HG02763 (cell line): ENCODE measurements at regions not wholly inside any gene's neighbourhood (a gene's known extent, or its start where the extent isn't known, plus 50 kb on each side); places are given as distances from the start of the nearest gene placed in this dataset.
"Not testable (repeated sequence)": the region's sequence is repeated elsewhere in the genome, so short reads cannot be mapped to it uniquely, and the experiment has no call there.

Experiments
- ATAC-seq: cut with Tn5 transposase; IDR thresholded peaks from one replicate; pipeline ENCODE4 v1.9.1; 2021; ENCODE audit warnings: mild to moderate bottlenecking, moderate library complexity; ENCODE audit not compliant: unreplicated experiment

- ATAC-seq, result no peak
Observed at GRCh38 chr12:38384816-38385378, 68.3 kb downstream of the ALG10B start.

- ATAC-seq, result no peak
Observed at GRCh38 chr12:38385486-38385885, 68.9 kb downstream of the ALG10B start.

GRCh38 chr12:38386205-38386985, 69.8 kb downstream of the ALG10B start:
- ATAC-seq, result peak; percentile 64

GRCh38 chr12:38389614-38390013, 73.0 kb downstream of the ALG10B start:
- ATAC-seq, result no peak

- ATAC-seq, result no peak
Observed at GRCh38 chr12:38391007-38391406, 74.4 kb downstream of the ALG10B start.

GRCh38 chr12:38392554-38393144, 76.1 kb downstream of the ALG10B start:
- no peak for ATAC-seq

GRCh38 chr12:38399711-38400206, 83.2 kb downstream of the ALG10B start:
- ATAC-seq, result no peak

- ATAC-seq, result no peak
Observed at GRCh38 chr12:38402811-38403210, 86.2 kb downstream of the ALG10B start.

GRCh38 chr12:38409511-38409910, 92.9 kb downstream of the ALG10B start:
- ATAC-seq, result no peak

GRCh38 chr12:38411426-38411825, 94.9 kb downstream of the ALG10B start:
- no peak for ATAC-seq

- no peak for ATAC-seq
Observed at GRCh38 chr12:38411946-38412345, 95.4 kb downstream of the ALG10B start.

- no peak for ATAC-seq
Observed at GRCh38 chr12:38417101-38417500, 100.5 kb downstream of the ALG10B start.

GRCh38 chr12:38424436-38424835, 107.9 kb downstream of the ALG10B start:
- no peak for ATAC-seq

GRCh38 chr12:38427442-38427841, 110.9 kb downstream of the ALG10B start:
- no peak for ATAC-seq

GRCh38 chr12:38431921-38432320, 115.3 kb downstream of the ALG10B start:
- ATAC-seq, result no peak

GRCh38 chr12:38441871-38442281, 125.3 kb downstream of the ALG10B start:
- ATAC-seq, result not testable (repeated sequence)

- no peak for ATAC-seq
Observed at GRCh38 chr12:38445040-38445439, 128.5 kb downstream of the ALG10B start.

GRCh38 chr12:38448991-38449390, 132.4 kb downstream of the ALG10B start:
- ATAC-seq, result no peak

GRCh38 chr12:38456537-38457120, 140.1 kb downstream of the ALG10B start:
- ATAC-seq, result no peak

- ATAC-seq, result no peak
Observed at GRCh38 chr12:38465020-38465419, 148.4 kb downstream of the ALG10B start.

- ATAC-seq, result no peak
Observed at GRCh38 chr12:38469715-38470114, 153.1 kb downstream of the ALG10B start.
